Panc1 (cell line): ENCODE measurements at regions not wholly inside any gene's neighbourhood (a gene's known extent, or its start where the extent isn't known, plus 50 kb on each side); places are given as distances from the start of the nearest gene placed in this dataset.

Source experiments
- ATAC-seq: fragments of 200-7000 bp; cut with Tn5 transposase; 2 replicates; pipeline ENCODE4 v1.9.1; 2020; ENCODE audit warnings: mild to moderate bottlenecking, moderate library complexity
- BruUV-seq: library from RNA; stranded (reverse); fragments of 400-500 nt; replicated peaks from 2 replicates; lab custom pipeline; 2021; lab: Mats Ljungman, UMichigan
- CTCF ChIA-PET: fragments of 300-600 bp; sonication (Branson Sonifier 250); formaldehyde crosslinking; loops from one replicate; lab custom pipeline; 2022; ENCODE audit warnings: antibody characterized with exemption; lab: Charles Lee
- POLR2A ChIA-PET: fragments of 300-600 bp; sonication (Branson Sonifier 250); formaldehyde crosslinking; loops from one replicate; lab custom pipeline; 2022; ENCODE audit warnings: antibody characterized with exemption; lab: Charles Lee
- DNase-seq: peaks from one replicate; pipeline ENCODE4 v3.0.0-alpha.2; 2010; ENCODE audit warnings: low read depth, low spot score
- H3K27ac ChIP-seq: 2 replicates; pipeline ENCODE4 v1.5.1; 2011; ENCODE audit warnings: mild to moderate bottlenecking, low read length, inconsistent platforms
- H3K27me3 ChIP-seq: fragments of 200-500 bp; sonication (Bioruptor generic); 2 replicates; pipeline ENCODE4 v1.6.0; 2014; ENCODE audit warnings: low read length, inconsistent platforms; ENCODE audit not compliant: control insufficient read depth, insufficient read depth
- H3K36me3 ChIP-seq: fragments of 200-500 bp; sonication (Bioruptor generic); 2 replicates; pipeline ENCODE4 v1.5.1; 2014; ENCODE audit warnings: inconsistent platforms, mild to moderate bottlenecking, low read length, moderate library complexity; ENCODE audit not compliant: control insufficient read depth, insufficient read depth
- H3K4me1 ChIP-seq: 2 replicates; pipeline ENCODE4 v1.5.1; 2011; ENCODE audit warnings: inconsistent platforms, mild to moderate bottlenecking, low read length, moderate library complexity; ENCODE audit not compliant: control insufficient read depth, insufficient read depth
- H3K4me3 ChIP-seq, 2 experiments: 2 replicates each; pipeline ENCODE4 v1.5.1; 2011 to 2012; ENCODE audit warnings: low read depth in 2 of 2, low read length in 2 of 2, mild to moderate bottlenecking in 2 of 2, inconsistent platforms in 1 of 2, moderate library complexity in 1 of 2
- H3K9me3 ChIP-seq: fragments of 200-500 bp; sonication (Bioruptor generic); 2 replicates; pipeline ENCODE4 v1.5.1; 2014; ENCODE audit warnings: low read depth, mild to moderate bottlenecking, inconsistent platforms, low read length, moderate library complexity; ENCODE audit not compliant: control insufficient read depth, insufficient read depth
- CTCF ChIP-seq: fragments of 450-650 bp; IDR thresholded peaks from 2 replicates; pipeline ENCODE4 v1.5.1; 2017; ENCODE audit warnings: mild to moderate bottlenecking
- POLR2AphosphoS5 ChIP-seq: IDR thresholded peaks from 2 replicates; pipeline ENCODE4 v1.6.1; 2012; ENCODE audit warnings: mild to moderate bottlenecking, low read depth, low read length, moderate library complexity
- REST ChIP-seq, 2 experiments: IDR thresholded peaks; 2 replicates each; pipeline ENCODE4 v1.6.1; 2011 to 2012; ENCODE audit warnings: low read depth in 2 of 2, control low read depth in 1 of 2, low read length in 1 of 2, mild to moderate bottlenecking in 1 of 2, moderate library complexity in 1 of 2; ENCODE audit not compliant: insufficient read depth in 1 of 2
- SIN3A ChIP-seq: IDR thresholded peaks from 2 replicates; pipeline ENCODE4 v1.6.1; 2012; ENCODE audit warnings: low read depth, mild to moderate bottlenecking, low read length, moderate library complexity, borderline replicate concordance; ENCODE audit not compliant: insufficient read depth
- TCF7L2 ChIP-seq: IDR thresholded peaks from 2 replicates; pipeline ENCODE4 v1.6.1; 2011; ENCODE audit warnings: mild to moderate bottlenecking, low read depth, low read length, inconsistent platforms
- in situ Hi-C: cut with HindIII; loops from 2 replicates; pipeline ENCODE4 v1.10.0; 2016; ENCODE audit warnings: low sequenced_read_pairs, low pct_unique_long_range_greater_than_20kb
- intact Hi-C: fragments of 100-400 bp; cut with micrococcal nuclease; formaldehyde crosslinking; loops from one replicate; pipeline ENCODE4 v1.10.0; 2022; ENCODE audit not compliant: unreplicated experiment

DNA sequence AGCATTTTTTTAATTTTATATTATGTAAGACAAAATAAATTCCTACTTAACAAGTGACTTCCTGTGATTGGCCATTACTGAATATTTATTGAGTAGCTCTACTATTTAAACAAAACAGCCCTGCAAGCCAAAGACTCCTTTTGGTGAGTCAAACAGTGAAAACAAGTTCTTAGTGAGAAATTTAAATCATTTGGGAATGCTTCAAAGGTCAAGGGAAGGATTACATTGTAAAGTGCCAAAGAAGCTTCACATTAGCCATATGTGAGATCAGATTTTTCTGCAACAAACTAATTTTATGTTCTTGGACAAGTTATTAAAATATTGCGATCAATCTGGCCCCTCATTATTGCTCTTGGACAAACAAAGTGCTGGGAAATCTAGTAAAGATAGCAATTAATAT is 795.4 kb upstream of the MGAT4C start:
- Histone ChIP-seq H3K36me3 (no peaks in the 10 kb centered on the region), H3K4me3 (no peak overlapping the region), H3K9me3 (no peaks in the 10 kb centered on the region), H3K27me3 (no peaks in the 10 kb centered on the region), H3K27ac (no peak overlapping the region), H3K4me1 (no peaks in the 10 kb centered on the region)
- in situ Hi-C loops = no loop called here
- intact Hi-C loops = no loop called here
- TF ChIP-seq TCF7L2 (no peak), POLR2AphosphoS5 (no peak), REST (IDR thresholded peaks at IDR 0.05; ENCODE audit: insufficient read depth in 1 of 2, low read depth in 2 of 2, low read length in 1 of 2) (no peak)
- ATAC-seq (no peak), DNase-seq (no peak)
- no TSS peak for BruUV-seq
- ChIA-PET CTCF (no interaction called here), POLR2A (no interaction called here)

- TF ChIP-seq SIN3A (no peak), POLR2AphosphoS5 (no peak), CTCF (no peak)
- intact Hi-C loops (no loop called here), in situ Hi-C loops (no loop called here)
- ATAC-seq (no peak), DNase-seq (no peak)
- POLR2A ChIA-PET = no interaction called here
- Histone ChIP-seq H3K9me3 (no peaks in the 10 kb centered on the region), H3K27ac (no peak overlapping the region), H3K4me3 (no peak overlapping the region), H3K4me1 (no peaks in the 10 kb centered on the region), H3K36me3 (no peaks in the 10 kb centered on the region), H3K27me3 (no peaks in the 10 kb centered on the region)
- no TSS peak for BruUV-seq
- CTCF ChIA-PET = no interaction called here
Observed at GRCh38 chr12:87047691-87048090, 791.5 kb upstream of the MGAT4C start.

DNA sequence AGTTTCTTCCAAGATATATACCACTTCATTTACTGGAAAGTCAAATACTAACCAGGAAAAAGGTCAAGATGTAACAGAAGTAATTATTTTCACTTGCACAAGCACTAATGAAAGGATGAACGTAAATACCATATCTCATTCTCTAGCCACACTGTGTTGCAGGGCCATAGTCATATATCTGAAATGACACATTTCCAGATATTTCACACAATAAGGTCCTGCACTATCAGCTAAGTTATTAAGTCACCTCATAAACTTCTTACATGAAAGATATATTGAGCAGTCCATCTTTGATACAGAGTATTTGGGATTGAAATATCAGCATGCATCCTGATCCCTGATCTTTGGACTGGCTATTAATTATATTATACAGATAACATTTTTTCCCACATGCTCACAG is 783.3 kb upstream of the MGAT4C start:
- Histone ChIP-seq H3K36me3 (no peaks in the 10 kb centered on the region), H3K4me1 (no peaks in the 10 kb centered on the region), H3K4me3 (no peak overlapping the region), H3K27ac (no peak overlapping the region), H3K27me3 (no peaks in the 10 kb centered on the region), H3K9me3 (no peaks in the 10 kb centered on the region)
- in situ Hi-C loops (no loop called here), intact Hi-C loops (no loop called here)
- BruUV-seq = no TSS peak
- ChIA-PET CTCF (no interaction called here), POLR2A (no interaction called here)
- ATAC-seq (no peak), DNase-seq (no peak)
- TF ChIP-seq CTCF (no peak), SIN3A (no peak), TCF7L2 (no peak), REST (IDR thresholded peaks at IDR 0.05; ENCODE audit: insufficient read depth in 1 of 2, low read depth in 2 of 2, low read length in 1 of 2) (no peak), POLR2AphosphoS5 (no peak)
